Keratinocyte (primary cell): ENCODE measurements at regions not wholly inside any gene's neighbourhood (a gene's known extent, or its start where the extent isn't known, plus 50 kb on each side); places are given as distances from the start of the nearest gene placed in this dataset.

Source experiments
- DNase-seq: peaks from one replicate; pipeline ENCODE4 v3.0.0-alpha.2; 2011; ENCODE audit warnings: low read depth, missing footprints, low spot score
- FAIRE-seq: peaks from 2 replicates; lab custom pipeline; 2011; peaks lifted over from hg19 to GRCh38; lab: Jason Lieb, UNC
- H2AFZ ChIP-seq: 2 replicates; pipeline ENCODE4 v1.6.0; 2012; ENCODE audit warnings: low read length, control low read depth, inconsistent platforms; ENCODE audit not compliant: control insufficient read depth
- H3K27ac ChIP-seq: 2 replicates; pipeline ENCODE4 v1.5.1; 2011; ENCODE audit warnings: low read length; ENCODE audit not compliant: control insufficient read depth, insufficient read depth
- H3K27me3 ChIP-seq: 3 replicates; pipeline ENCODE4 v1.6.0; 2011; ENCODE audit warnings: low read length; ENCODE audit not compliant: control insufficient read depth, insufficient read depth; ENCODE audit errors: extremely low read depth
- H3K36me3 ChIP-seq, 2 experiments: 2 replicates in 1 of 2; 3 replicates in 1 of 2; pipeline ENCODE4 v1.5.1; 2011; ENCODE audit warnings: low read length in 2 of 2, mild to moderate bottlenecking in 1 of 2; ENCODE audit not compliant: control insufficient read depth in 2 of 2, insufficient read depth in 2 of 2; ENCODE audit errors: extremely low read depth in 1 of 2
- H3K4me1 ChIP-seq: 3 replicates; pipeline ENCODE4 v1.5.1; 2011; ENCODE audit warnings: low read length; ENCODE audit not compliant: control insufficient read depth, insufficient read depth; ENCODE audit errors: extremely low read depth
- H3K4me2 ChIP-seq: 3 replicates; pipeline ENCODE4 v1.6.0; 2011; ENCODE audit warnings: low read depth, low read length; ENCODE audit not compliant: control insufficient read depth, insufficient read depth; ENCODE audit errors: extremely low read depth
- H3K4me3 ChIP-seq, 3 experiments: fragments of 200-600 bp in 1 of 3; sonication (generic) in 1 of 3; 2 replicates in 2 of 3; 3 replicates in 1 of 3; pipeline ENCODE4 v1.5.1; 2011 to 2016; ENCODE audit warnings: low read length in 3 of 3, mild to moderate bottlenecking in 3 of 3, control low read depth in 2 of 3, inconsistent platforms in 1 of 3, low read depth in 1 of 3, mixed read lengths in 1 of 3, mixed run types in 1 of 3, moderate library complexity in 1 of 3; ENCODE audit not compliant: control insufficient read depth in 2 of 3, insufficient read depth in 2 of 3; ENCODE audit errors: extremely low read depth in 1 of 3
- H3K79me2 ChIP-seq: 2 replicates; pipeline ENCODE4 v1.6.0; 2012; ENCODE audit warnings: low read length; ENCODE audit not compliant: control insufficient read depth, insufficient read depth
- H3K9ac ChIP-seq: 3 replicates; pipeline ENCODE4 v1.6.0; 2011; ENCODE audit warnings: low read length; ENCODE audit not compliant: control insufficient read depth, insufficient read depth; ENCODE audit errors: extremely low read depth
- H3K9me1 ChIP-seq: 3 replicates; pipeline ENCODE4 v1.6.0; 2011; ENCODE audit warnings: low read length; ENCODE audit not compliant: control insufficient read depth, insufficient read depth; ENCODE audit errors: extremely low read depth
- H3K9me3 ChIP-seq: 2 replicates; pipeline ENCODE4 v1.5.1; 2012; ENCODE audit warnings: low read depth, low read length; ENCODE audit not compliant: control insufficient read depth
- H4K20me1 ChIP-seq: 3 replicates; pipeline ENCODE4 v1.6.0; 2011; ENCODE audit warnings: low read length; ENCODE audit not compliant: control insufficient read depth, insufficient read depth; ENCODE audit errors: extremely low read depth
- CTCF ChIP-seq, 3 experiments: IDR thresholded peaks in 1 of 3; conservative IDR thresholded peaks in 1 of 3; optimal IDR thresholded peaks in 1 of 3; 2 replicates in 2 of 3; 3 replicates in 1 of 3; pipeline versions ENCODE3 to v1.5.1; 2011; ENCODE audit warnings: low read length in 3 of 3, mild to moderate bottlenecking in 3 of 3, moderate library complexity in 2 of 3, control low read depth in 1 of 3, inconsistent platforms in 1 of 3; ENCODE audit not compliant: insufficient read depth in 2 of 3; ENCODE audit errors: extremely low read depth in 1 of 3
- EZH2 ChIP-seq: IDR thresholded peaks from one replicate; pipeline ENCODE4 v1.6.1; 2012; ENCODE audit warnings: inconsistent platforms, mild to moderate bottlenecking, low read length, moderate library complexity
- dilution Hi-C: fragments of 300-500 bp; cut with MboI; formaldehyde crosslinking; loops from one replicate; pipeline ENCODE4 v1.7.0; 2020; ENCODE audit warnings: low sequenced_read_pairs; ENCODE audit not compliant: extremely low pct_ligation_motif_present

DNA sequence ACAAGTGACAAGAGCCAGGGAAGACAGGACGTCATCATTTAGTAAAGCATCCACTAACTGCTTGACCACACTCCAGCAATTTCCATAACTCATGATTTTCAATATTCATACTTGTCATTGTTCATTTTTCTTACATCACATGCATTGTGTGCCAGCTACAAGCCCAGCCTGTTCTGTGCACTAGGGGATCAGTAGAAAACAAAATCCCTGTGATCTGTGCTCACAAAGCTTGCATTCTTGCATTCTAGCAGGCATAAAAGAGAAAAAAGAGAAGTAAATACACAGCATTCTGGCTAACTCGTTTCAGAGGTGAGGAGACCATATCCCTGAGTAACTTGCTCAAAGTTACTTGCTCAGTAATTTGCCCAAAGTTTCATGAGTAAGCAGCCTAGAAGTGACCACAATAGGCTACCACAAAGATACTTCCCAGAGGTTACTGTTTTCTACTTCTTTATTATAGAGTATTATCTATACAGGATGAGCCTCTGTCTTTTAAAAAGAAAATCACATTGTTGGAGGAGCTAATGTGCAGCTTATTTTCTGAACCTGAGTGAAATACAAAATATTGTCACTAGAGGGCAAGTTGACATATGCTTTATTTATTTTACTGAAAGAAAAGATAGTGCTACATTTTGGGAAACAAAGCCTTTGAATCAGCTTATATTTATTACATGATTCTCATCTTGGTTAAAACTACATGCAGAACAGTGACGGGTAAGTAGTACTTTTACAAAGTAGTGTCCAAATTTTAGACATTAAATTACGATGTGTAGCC is 701.4 kb upstream of the LMCD1 start:
- Histone ChIP-seq H3K9me3 (no peaks in the 10 kb centered on the region), H3K9me1 (no peaks in the 10 kb centered on the region), H3K36me3 (no peaks in the 10 kb centered on the region), H3K27ac (no peak overlapping the region), H3K4me3 (no peak overlapping the region), H3K4me1 (no peaks in the 10 kb centered on the region), H4K20me1 (no peaks in the 10 kb centered on the region), H3K9ac (no peak overlapping the region), H3K27me3 (no peaks in the 10 kb centered on the region), H3K4me2 (no peak overlapping the region), H3K79me2 (no peaks in the 10 kb centered on the region), H2AFZ (no peak overlapping the region)
- DNase-seq (no peak), FAIRE-seq (no peak)
- TF ChIP-seq EZH2, result no peak
- peak in 1 of 3 experiments; percentile 11 for TF ChIP-seq CTCF (optimal IDR thresholded peaks at IDR 0.05 in 1 of 3, IDR thresholded peaks at IDR 0.05 in 1 of 3, conservative IDR thresholded peaks at IDR 0.05 in 1 of 3; ENCODE audit: extremely low read depth in 1 of 3, insufficient read depth in 2 of 3, low read length in 3 of 3)
- dilution Hi-C loops, result no loop called here

DNA sequence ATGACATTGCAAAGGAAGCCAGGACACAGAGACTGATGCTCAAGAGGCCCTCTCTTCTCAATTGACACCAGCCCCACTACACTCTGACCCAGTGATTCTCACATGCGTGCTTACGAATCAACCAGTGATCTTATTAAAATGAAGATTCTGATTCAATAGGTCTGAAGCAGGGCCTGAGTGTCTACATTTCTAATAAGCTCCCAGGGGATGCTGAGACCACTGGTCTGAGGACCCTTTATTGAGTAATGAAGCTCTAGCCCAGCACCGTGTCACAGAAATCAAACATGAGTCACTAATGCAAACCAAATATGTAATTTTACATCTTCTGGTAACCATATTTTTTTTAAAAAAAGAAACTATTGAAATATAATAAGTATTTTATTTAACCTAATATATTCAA is 689.1 kb upstream of the LMCD1 start:
- H3K36me3 ChIP-seq, result no peaks in the 10 kb centered on the region
- FAIRE-seq, result no peak
- H3K27ac ChIP-seq, result no peak overlapping the region
- no peaks in the 10 kb centered on the region for H3K9me1 ChIP-seq
- no peak overlapping the region for H3K4me3 ChIP-seq
- no peaks in the 10 kb centered on the region for H3K9me3 ChIP-seq
- no peaks in the 10 kb centered on the region for H3K27me3 ChIP-seq
- dilution Hi-C loops, result no loop called here
- TF ChIP-seq CTCF (optimal IDR thresholded peaks at IDR 0.05 in 1 of 3, IDR thresholded peaks at IDR 0.05 in 1 of 3, conservative IDR thresholded peaks at IDR 0.05 in 1 of 3; ENCODE audit: extremely low read depth in 1 of 3, insufficient read depth in 2 of 3, low read length in 3 of 3), result no peak
- TF ChIP-seq EZH2, result no peak
- no peaks in the 10 kb centered on the region for H3K4me1 ChIP-seq
- no peaks in the 10 kb centered on the region for H4K20me1 ChIP-seq
- H3K9ac ChIP-seq, result no peak overlapping the region
- no peak for DNase-seq
- no peak overlapping the region for H3K4me2 ChIP-seq
- H3K79me2 ChIP-seq, result no peaks in the 10 kb centered on the region
- H2AFZ ChIP-seq, result no peak overlapping the region
